Activated naive CD4-positive, alpha-beta T cell treated with anti-CD3 and anti-CD28 coated beads, Interleukin-2, amount 50 U/mL, for 72 hours (primary cell): ENCODE measurements at regions not wholly inside any gene's neighbourhood (a gene's known extent, or its start where the extent isn't known, plus 50 kb on each side); places are given as distances from the start of the nearest gene placed in this dataset.
"Not testable (repeated sequence)": the region's sequence is repeated elsewhere in the genome, so short reads cannot be mapped to it uniquely, and the experiment has no call there.

Source experiments
- ATAC-seq, 2 donors: fragments of 150-1000 bp; cut with Tn5 transposase; 2 replicates each; pipeline ENCODE4 v1.10.0; 2021; ENCODE audit warnings: mild to moderate bottlenecking in 2 of 2, moderate library complexity in 2 of 2
- DNase-seq, 2 donors: peaks; one replicate each; pipeline ENCODE4 v3.0.0; 2021 to 2022; ENCODE audit warnings: low spot score in 2 of 2
- H3K27ac Mint-ChIP-seq, 2 donors: one replicate each; pipeline ENCODE4 v1.8.0; 2022; ENCODE audit warnings: mild to moderate bottlenecking in 2 of 2, mixed read lengths in 2 of 2
- H3K36me3 Mint-ChIP-seq, 2 donors: one replicate each; pipeline ENCODE4 v1.8.0; 2022; ENCODE audit warnings: mixed read lengths in 2 of 2
- H3K9me3 Mint-ChIP-seq, 2 donors: one replicate each; pipeline ENCODE4 v1.8.0; 2022; ENCODE audit warnings: mixed read lengths in 2 of 2

DNA sequence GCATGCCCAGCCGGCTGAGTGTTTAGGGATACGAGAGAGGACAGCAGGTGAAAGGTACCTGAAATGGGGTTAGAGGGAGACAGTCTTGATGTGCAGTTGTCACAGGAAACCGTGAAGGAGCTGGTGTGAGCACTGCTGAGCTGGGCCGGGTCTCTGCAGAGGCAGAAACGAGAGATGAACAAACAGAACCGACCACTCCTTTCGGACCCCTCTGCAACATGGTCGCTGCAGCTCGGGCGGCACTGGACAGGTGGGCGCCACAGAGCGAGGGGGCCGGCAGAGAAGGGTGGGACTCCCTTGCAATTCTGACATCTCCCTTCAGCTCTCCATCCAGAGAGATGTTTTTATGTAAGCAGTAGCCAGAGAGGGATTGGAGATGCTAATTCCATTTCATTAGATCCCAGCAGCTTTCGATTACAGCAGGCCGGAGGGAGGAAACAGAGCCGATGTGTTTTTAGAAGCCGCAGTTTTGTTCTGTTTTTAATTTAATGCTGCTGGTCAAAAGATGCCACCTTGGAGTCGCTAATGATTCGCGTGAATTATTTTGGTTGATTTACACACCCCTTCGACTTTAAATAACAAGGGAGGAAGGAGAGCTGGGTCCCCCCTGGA lies 86.3 kb upstream of the RPL38 start:
- Mint-ChIP-seq H3K9me3 (no peaks in the 10 kb centered on the region), H3K36me3 (no peaks in the 10 kb centered on the region), H3K27ac (no peak overlapping the region)
- DNase-seq (no peak), ATAC-seq (no peak)

DNA sequence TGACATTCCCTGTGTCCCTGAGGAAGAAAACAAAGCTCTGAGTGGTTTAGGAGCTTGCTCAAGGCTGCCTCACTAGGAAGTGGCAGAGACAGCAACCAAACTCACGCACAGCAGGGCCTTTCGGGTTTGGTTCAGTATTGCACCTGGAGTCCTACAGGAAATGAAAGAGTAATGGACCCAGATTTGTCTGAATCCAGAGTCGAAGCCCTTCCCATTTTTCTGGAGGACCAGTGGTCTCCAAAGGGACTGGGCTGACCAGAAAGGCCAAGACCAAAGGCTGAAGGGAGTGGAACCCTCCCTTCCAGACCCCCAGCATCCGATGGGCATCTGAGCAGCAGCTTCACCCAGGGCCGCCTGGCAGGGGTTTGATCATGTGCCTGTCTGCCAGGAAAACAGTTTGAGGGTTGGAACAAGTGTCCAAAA lies 85.5 kb upstream of the RPL38 start:
- ATAC-seq (no peak), DNase-seq (no peak)
- H3K36me3 Mint-ChIP-seq, result no peaks in the 10 kb centered on the region
- no peaks in the 10 kb centered on the region for H3K9me3 Mint-ChIP-seq
- H3K27ac Mint-ChIP-seq, result no peak overlapping the region

DNA sequence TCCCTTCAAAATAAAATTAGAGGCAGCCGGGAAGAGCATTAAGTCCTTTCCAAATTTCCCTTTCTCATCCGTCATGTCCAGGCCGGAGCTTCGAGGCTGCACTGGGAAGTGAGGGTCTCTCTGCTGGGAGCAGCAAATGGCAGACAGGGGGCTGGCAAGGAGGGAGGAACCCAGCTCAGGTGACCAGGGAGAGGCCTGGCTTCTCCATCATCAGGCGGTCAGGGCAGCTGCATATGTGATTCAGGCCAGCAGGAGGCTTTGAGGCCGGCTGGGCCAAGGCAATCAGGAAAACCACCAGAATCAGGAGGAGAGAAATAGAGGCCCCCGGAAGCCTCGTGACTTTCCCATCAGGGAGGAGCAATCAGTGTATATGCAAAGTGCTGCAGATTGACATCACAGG lies 85.0 kb upstream of the RPL38 start:
- H3K27ac Mint-ChIP-seq, result no peak overlapping the region
- DNase-seq (no peak), ATAC-seq (no peak)
- H3K9me3 Mint-ChIP-seq, result no peaks in the 10 kb centered on the region
- no peaks in the 10 kb centered on the region for H3K36me3 Mint-ChIP-seq

DNA sequence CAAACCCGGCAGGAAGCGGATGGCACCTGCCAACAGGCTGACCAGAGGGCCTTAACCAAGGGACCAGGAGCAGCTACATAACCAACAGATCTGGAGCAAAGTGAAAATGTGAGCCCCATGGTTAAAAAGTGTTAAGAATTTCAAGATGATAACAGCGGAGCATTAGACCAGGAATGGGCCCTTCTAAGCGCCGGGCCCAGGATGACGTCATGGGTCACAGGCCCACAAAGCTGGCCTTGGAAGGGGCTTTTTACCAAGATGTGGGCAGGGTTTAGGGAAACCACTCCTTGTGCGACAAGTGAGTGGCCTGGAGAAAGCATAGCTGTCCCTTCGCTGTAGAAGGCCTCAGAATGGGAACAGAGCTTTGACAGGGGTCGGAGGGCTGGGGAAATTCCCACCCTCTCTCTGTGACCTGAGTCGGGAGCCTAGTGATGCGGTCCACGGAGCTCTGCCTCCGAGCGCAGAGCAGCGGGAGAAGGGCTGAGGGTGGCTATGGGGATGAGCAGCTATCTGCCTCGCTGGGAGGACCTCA lies 84.4 kb upstream of the RPL38 start:
- Mint-ChIP-seq H3K36me3 (no peaks in the 10 kb centered on the region), H3K27ac (no peak overlapping the region), H3K9me3 (no peaks in the 10 kb centered on the region)
- ATAC-seq (no peak), DNase-seq (no peak)

DNA sequence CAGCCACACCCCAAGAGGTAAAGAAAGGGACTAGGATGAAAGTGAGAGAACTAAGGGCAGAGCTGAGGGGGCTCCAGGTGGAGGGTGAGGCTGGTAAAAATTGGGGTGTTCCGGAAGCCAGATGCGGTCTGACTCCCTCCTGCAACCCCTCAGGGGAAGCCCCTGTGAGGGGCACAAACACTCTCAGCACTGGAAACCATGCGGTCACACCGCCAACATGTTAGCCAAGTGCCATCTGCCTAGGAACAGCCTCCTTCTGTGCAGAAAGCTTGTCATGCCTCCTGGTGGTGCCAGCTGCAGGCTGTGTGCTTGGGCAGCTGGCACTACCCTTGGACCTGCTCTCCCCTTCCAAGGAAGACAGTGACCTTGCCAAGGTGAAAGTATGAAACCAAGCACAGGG lies 83.5 kb upstream of the RPL38 start:
- H3K27ac Mint-ChIP-seq, result no peak overlapping the region
- DNase-seq (no peak), ATAC-seq (no peak)
- H3K36me3 Mint-ChIP-seq, result no peaks in the 10 kb centered on the region
- no peaks in the 10 kb centered on the region for H3K9me3 Mint-ChIP-seq

DNA sequence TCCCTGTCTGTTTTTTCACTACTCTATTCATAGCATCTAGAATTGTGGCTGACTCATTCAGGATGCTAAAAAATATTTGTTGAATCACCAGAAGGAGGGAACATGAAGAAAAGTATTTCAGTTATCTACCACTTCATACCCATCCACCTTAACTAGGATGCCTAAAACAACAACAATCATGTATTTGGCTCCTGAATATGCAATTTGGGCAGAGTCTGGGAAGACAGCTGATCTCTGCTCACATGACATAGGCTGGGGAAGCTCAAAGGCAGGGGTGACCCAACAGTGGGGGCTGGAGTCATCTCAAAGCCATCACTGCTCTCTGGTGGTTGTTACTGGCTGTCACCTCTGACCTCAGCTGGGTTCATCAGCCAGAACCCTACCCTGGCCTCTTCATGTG lies 80.1 kb upstream of the RPL38 start:
- DNase-seq (no peak), ATAC-seq (no peak)
- Mint-ChIP-seq H3K27ac (no peak overlapping the region), H3K36me3 (no peaks in the 10 kb centered on the region), H3K9me3 (no peaks in the 10 kb centered on the region)

DNA sequence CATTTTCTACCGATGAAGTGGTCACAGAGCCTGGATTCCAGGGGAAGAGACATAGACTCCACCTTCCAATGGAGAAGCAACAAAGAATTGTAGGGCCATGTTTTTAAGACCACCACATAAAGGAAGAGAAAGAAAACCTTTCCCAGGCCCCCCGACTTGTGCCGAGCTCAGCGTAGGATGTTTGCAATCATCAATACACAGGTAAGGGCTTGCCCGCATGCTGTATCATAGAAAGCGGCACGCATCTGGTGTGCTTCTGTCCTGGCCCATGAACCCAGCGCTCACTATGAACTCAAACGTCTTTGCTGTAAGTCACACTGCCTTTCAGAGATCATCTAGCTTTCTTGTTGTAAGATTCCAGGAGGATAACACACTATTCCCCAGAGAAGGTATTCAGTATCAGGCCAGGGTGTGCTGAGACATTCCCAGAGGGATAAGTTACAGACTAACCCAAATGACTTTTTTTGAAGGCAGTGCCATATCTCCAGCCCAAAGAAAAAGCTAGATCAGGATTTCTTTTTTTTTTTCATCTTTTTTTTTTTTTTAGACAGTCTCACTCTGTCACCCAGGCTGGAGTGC lies 79.5 kb upstream of the RPL38 start:
- Mint-ChIP-seq H3K27ac (no peak overlapping the region), H3K9me3 (no peaks in the 10 kb centered on the region), H3K36me3 (no peaks in the 10 kb centered on the region)
- no peak for ATAC-seq
- DNase-seq, result no peak

DNA sequence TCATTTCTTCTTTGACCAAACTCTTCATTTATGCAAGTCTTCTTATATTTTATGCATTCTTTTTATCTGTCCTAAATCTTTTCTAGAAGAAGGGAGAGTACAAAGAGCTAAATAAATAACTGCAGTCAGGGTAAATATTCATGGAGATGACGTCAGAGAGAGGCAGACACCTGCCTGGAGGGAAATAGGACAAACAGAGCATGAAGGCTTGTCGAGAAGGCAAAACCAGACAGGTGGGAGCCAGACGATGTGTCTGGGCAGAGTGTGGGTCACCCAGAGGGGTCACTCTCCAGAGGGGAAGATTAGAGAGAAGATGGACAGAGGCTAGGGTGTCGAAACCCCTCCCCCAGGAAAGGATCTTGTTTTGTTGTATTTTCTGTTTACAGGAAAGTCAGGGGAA lies 78.3 kb upstream of the RPL38 start:
- Mint-ChIP-seq H3K36me3 (no peaks in the 10 kb centered on the region), H3K27ac (no peak overlapping the region), H3K9me3 (no peaks in the 10 kb centered on the region)
- DNase-seq (no peak), ATAC-seq (no peak)

DNA sequence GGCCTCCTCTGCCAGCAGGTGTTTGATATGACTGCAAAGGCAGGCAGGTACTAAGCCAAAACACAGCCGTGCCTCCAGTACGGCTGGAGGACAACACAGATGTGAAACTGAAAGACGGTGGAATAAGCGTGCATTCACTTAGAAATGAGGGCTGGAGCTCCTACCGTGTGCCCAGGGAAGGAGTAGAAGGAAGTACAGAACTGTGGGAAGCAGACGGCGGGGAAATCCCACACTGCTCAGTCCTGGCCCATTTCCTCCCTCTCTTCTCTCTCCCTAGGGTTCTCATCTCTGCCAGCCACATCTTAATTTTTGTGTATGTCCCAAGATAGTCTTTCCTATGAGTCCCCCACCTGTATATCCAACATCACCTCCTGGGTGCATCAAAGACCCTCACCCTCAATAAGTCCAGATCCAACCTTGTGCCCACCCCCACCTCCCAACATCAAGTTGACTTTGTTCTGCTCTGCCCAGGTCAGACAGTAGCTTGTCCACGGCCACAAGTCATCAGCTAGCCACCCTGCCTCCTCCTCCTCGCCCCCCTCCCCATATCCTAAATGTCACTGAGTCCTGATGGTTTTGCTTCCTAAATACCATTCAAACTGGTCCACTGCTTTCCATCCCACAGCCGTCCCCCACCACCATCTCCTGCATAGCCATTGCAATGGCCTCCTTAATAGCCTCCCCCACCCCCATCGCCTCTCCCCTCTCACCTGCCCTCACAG lies 77.1 kb upstream of the RPL38 start:
- no peaks in the 10 kb centered on the region for H3K36me3 Mint-ChIP-seq
- DNase-seq (no peak), ATAC-seq (no peak)
- H3K9me3 Mint-ChIP-seq, result no peaks in the 10 kb centered on the region
- H3K27ac Mint-ChIP-seq, result no peak overlapping the region

DNA sequence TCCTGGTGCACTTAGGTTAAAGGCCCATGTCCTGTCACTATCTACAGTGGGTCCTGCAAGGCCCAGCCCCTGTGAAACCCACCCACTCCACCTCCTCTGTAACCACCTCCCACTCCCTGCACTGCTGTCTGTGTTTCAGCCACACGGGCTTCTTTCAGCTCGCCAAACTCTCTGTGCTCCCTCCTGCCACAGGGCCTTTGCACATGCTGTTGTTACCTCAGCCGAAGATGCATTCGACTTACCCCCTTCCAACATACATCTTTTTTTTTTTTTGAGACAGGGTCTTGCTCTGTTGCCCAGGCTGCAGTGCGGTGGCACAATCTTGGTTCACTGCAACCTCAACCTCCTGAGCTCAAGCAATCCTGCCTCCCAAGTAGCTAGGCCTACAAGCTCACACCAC lies 76.5 kb upstream of the RPL38 start:
- ATAC-seq (no peak), DNase-seq (no peak)
- no peaks in the 10 kb centered on the region for H3K9me3 Mint-ChIP-seq
- H3K27ac Mint-ChIP-seq, result no peak overlapping the region
- no peaks in the 10 kb centered on the region for H3K36me3 Mint-ChIP-seq

DNA sequence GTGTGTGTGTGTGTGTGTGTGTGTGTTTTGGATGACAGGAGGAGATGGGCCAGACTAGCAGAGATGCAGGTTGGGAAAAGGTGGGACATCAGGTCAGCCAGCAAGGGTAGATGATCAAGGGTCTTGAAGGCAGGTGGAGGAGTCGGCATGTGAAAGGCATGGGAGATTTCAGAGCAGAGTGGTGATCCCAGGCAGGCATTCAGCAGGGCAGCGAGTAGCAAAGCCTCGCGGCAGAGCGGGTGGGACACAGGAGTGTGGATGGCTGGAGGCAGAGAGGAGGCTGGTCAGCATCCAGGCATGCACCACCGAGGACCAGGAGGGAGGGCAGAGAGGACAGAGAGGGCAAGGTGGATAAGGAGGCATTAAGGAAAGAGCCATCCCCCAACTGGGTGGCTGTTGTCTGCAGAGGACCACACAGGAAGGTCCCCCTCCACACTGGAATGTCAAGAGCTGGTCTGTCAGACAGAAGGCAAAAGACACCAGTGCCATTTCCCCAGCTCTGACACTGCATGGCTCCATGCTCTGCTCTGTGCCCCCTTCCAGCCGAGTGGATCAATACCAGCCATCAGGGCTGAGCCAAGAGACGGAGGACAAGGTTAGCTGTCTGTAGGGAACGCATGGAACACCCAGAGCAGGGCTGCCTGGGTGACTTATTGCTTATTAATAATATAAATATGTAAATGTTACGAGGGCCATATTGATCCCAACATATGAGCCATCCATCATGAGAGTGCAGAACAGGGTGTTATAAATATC lies 74.8 kb upstream of the RPL38 start:
- DNase-seq (no peak), ATAC-seq (no peak)
- H3K9me3 Mint-ChIP-seq, result no peaks in the 10 kb centered on the region
- no peaks in the 10 kb centered on the region for H3K36me3 Mint-ChIP-seq
- H3K27ac Mint-ChIP-seq, result no peak overlapping the region

DNA sequence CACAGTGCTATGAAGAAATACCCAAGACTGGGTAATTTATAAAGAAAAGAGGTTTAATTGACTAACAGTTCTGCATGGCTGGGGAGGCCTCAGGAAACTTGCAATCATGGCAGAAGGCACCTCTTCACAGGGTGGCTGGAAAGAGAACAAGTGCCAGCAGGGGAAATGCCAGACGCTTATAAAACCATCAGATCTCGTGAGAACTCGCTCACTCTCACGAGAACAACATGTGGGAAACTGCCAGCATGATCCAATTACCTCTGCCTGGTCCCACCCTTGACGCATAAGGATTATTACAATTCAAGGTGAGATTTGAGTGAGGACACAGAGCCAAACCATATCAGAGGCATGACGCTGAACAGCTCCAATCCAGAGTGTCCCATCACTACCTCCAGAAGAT lies 73.7 kb upstream of the RPL38 start:
- not testable (repeated sequence) for H3K9me3 Mint-ChIP-seq, H3K27ac Mint-ChIP-seq, H3K36me3 Mint-ChIP-seq, ATAC-seq, DNase-seq

DNA sequence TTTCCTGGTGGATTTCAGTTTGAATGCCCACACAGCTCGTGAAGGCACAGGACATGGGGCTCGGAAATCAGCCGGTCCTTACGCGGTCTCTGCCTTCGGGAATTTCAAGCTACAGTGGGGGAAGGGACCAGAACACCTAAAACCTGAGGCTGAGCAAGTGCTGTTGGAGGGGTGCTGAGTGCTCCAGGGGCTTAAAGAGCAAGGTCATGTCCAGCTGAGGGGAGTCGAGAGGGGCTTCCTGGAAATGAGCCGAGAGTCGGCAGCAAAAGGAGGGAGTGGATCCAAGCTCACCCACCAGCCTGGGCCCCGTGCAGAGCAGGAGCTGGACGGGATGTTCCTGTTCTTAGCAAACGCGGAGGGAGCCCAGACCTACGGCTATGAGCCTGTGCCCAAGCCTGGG lies 73.2 kb upstream of the RPL38 start:
- Mint-ChIP-seq H3K9me3 (no peaks in the 10 kb centered on the region), H3K27ac (no peak overlapping the region), H3K36me3 (no peaks in the 10 kb centered on the region)
- no peak for DNase-seq
- ATAC-seq, result no peak

DNA sequence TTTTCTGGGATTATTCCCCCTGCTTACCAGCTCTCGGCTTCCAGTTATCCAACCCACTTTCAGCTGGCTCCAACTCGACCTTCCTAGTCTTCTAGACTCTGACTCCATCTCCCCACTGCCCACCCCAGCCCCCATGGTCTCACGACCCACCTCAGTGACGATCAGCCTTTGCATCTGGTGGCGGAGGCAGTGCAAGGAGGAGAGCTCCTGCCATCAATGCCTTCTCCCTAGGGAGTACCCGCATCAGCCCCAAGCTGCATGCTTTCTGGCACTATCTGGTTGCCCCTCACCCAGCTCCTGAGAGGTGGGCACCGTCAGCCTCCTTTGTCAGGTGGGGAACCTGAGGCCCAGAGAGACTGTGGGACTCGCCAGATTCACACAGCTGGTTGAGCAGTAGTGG lies 72.6 kb upstream of the RPL38 start:
- DNase-seq (no peak), ATAC-seq (no peak)
- H3K9me3 Mint-ChIP-seq, result no peaks in the 10 kb centered on the region

DNA sequence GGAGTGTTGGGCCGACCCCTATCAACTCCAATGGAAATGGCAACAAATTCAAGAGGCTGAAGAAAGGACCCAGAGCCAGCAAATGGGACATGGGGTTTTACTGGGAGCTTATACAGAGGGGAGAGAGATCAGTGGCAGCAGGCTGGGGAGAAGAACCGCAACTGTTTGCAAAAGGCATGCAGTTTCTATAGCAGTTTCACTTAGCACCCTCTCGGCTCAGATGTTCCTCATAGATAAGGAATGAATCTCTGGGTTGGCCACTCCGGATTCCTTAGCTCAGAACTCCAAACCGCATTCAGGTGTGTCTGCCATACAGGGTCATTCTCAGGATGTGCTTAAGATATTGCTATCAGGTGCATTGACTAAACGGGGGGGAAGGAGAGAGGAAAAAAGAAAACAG lies 71.1 kb upstream of the RPL38 start:
- no peak for ATAC-seq

More for the DNA sequence above, 72.6 kb upstream of the RPL38 start:
- H3K27ac Mint-ChIP-seq, result no peak overlapping the region
- H3K36me3 Mint-ChIP-seq, result no peaks in the 10 kb centered on the region

DNA sequence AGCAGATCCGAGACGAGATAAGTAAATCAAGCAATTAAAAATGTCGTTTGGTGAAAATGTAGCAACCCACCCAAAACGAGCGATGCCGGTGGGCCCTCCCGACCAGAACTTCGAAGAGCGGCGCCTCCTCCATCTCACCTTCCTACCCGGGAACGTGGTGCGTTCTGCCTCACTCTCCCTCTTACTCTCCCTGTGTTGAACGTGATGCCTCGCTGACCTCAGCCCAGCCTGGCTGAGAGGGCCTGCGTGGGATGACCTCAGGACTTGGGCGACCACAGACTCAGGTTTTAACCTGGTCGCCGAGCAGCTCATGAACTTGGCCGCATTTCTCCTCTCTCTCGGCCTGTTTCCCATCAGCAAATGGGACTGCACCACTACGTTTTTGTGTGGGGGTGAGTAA lies 69.7 kb upstream of the RPL38 start:
- Mint-ChIP-seq H3K27ac (no peak overlapping the region), H3K9me3 (no peaks in the 10 kb centered on the region), H3K36me3 (peaks cover 0 to 8% of the 10 kb centered on the region in 2 donors)
- ATAC-seq (no peak), DNase-seq (no peak)

More for the DNA sequence above, 71.1 kb upstream of the RPL38 start:
- no peak for DNase-seq
- no peaks in the 10 kb centered on the region for H3K9me3 Mint-ChIP-seq
- peaks cover 0 to 4% of the 10 kb centered on the region in 2 donors for H3K36me3 Mint-ChIP-seq
- H3K27ac Mint-ChIP-seq, result no peak overlapping the region

DNA sequence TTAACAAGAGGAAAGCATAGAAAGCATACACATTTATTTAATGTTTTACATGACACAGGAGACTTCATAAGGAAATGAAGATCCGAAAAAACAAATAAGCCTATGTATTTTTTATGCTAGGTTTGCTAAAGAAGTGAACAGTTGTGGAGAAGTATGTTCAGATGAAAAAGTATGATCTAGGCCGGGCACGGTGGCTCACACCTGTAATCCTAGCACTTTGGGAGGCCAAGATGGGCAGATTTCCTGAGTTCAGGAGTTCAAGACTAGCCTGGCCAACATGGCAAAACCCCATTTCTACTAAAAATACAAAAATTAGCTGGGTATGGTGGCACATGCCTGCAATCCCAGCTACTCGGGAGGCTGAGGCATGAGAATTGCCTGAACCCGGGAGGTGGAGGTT lies 69.2 kb upstream of the RPL38 start:
- H3K36me3 Mint-ChIP-seq, H3K9me3 Mint-ChIP-seq, ATAC-seq, DNase-seq, H3K27ac Mint-ChIP-seq: not testable (repeated sequence)
